ENCODE measurements at regions not wholly inside any gene's neighbourhood (a gene's known extent, or its start where the extent isn't known, plus 50 kb on each side); places are given as distances from the start of the nearest gene placed in this dataset.
"Not testable (repeated sequence)": the region's sequence is repeated elsewhere in the genome, so short reads cannot be mapped to it uniquely, and the experiment has no call there.

DNA sequence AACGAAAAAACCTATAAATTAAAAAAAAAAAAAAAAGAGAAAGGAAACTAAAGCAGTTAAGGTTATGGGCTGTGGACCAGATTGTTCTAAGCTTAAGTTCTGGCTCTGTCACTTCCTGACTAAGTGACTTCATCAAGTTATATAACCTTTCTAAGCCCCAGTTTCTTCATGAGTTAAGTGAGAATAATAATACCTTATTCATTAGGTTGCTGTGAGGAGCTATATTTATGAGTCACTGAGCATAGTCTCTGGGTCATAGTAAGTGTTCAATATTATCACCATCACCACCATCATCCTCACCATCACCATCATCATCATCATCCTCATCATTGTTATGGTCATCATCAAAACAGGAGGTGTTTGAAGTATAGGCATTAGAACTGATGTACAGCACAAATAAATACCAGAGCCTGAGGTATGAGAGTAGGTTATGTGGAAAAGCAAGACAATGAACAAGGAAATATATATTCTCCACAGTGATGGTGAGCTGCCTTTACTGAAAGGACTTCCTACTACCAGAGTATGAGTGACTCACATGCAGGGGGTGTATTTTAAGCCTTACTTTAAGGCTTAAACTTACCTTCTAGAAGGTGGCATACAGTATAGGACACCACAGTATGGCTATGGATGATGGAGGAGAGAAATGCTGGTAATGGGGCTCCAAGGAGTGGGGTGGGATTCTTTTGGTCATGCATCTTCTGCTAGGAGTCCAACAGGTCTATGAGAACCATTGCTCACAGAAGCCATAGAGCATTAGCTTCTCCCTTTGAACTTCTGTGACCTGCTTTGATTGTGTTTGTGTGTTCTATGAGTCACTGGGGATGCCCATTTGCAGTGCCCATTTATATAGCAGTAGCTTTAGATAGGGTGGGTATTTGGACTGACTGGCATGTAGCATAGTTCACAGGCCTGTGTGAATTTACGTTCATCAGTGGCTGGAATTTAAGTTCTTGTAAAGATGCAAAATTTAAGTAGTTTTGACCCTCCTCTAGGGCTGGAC lies 104.4 kb downstream of the KLF5 start:
- ATAC-seq: peak; percentile 30; the same call in 1 of the 3 replicates
- TF ChIP-seq ESRRG (CRISPR knock-in tag; IDR thresholded peaks at IDR 0.05) (no peak), CSRNP3 (CRISPR knock-in tag; IDR thresholded peaks at IDR 0.05) (no peak), SNAI2 (CRISPR knock-in tag; IDR thresholded peaks at IDR 0.05) (no peak), TCF4 (CRISPR knock-in tag; IDR thresholded peaks at IDR 0.05; ENCODE audit: borderline replicate concordance) (no peak), ZFP3 (CRISPR knock-in tag; IDR thresholded peaks at IDR 0.05) (no peak), ISL1 (CRISPR knock-in tag; IDR thresholded peaks at IDR 0.05) (no peak), ZC3H10 (CRISPR knock-in tag; IDR thresholded peaks at IDR 0.05) (no peak), ZFP30 (CRISPR knock-in tag; IDR thresholded peaks at IDR 0.05) (no peak), RARB (CRISPR knock-in tag; IDR thresholded peaks at IDR 0.05) (no peak), PPARA (CRISPR knock-in tag; IDR thresholded peaks at IDR 0.05; ENCODE audit: borderline replicate concordance) (no peak), ZNF70 (CRISPR knock-in tag; IDR thresholded peaks at IDR 0.05) (no peak), OSR1 (CRISPR knock-in tag; IDR thresholded peaks at IDR 0.05) (no peak), POU6F1 (CRISPR knock-in tag; IDR thresholded peaks at IDR 0.05; ENCODE audit: borderline replicate concordance, low read depth) (no peak), ZNF565 (CRISPR knock-in tag; conservative IDR thresholded peaks at IDR 0.05; ENCODE audit: low read depth) (no peak)
- TF ChIP-seq, protein P1, sequence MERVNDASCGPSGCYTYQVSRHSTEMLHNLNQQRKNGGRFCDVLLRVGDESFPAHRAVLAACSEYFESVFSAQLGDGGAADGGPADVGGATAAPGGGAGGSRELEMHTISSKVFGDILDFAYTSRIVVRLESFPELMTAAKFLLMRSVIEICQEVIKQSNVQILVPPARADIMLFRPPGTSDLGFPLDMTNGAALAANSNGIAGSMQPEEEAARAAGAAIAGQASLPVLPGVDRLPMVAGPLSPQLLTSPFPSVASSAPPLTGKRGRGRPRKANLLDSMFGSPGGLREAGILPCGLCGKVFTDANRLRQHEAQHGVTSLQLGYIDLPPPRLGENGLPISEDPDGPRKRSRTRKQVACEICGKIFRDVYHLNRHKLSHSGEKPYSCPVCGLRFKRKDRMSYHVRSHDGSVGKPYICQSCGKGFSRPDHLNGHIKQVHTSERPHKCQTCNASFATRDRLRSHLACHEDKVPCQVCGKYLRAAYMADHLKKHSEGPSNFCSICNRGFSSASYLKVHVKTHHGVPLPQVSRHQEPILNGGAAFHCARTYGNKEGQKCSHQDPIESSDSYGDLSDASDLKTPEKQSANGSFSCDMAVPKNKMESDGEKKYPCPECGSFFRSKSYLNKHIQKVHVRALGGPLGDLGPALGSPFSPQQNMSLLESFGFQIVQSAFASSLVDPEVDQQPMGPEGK (CRISPR knock-in tag; IDR thresholded peaks at IDR 0.05; ENCODE audit: borderline replicate concordance): no peak
- TF ChIP-seq, protein P2, sequence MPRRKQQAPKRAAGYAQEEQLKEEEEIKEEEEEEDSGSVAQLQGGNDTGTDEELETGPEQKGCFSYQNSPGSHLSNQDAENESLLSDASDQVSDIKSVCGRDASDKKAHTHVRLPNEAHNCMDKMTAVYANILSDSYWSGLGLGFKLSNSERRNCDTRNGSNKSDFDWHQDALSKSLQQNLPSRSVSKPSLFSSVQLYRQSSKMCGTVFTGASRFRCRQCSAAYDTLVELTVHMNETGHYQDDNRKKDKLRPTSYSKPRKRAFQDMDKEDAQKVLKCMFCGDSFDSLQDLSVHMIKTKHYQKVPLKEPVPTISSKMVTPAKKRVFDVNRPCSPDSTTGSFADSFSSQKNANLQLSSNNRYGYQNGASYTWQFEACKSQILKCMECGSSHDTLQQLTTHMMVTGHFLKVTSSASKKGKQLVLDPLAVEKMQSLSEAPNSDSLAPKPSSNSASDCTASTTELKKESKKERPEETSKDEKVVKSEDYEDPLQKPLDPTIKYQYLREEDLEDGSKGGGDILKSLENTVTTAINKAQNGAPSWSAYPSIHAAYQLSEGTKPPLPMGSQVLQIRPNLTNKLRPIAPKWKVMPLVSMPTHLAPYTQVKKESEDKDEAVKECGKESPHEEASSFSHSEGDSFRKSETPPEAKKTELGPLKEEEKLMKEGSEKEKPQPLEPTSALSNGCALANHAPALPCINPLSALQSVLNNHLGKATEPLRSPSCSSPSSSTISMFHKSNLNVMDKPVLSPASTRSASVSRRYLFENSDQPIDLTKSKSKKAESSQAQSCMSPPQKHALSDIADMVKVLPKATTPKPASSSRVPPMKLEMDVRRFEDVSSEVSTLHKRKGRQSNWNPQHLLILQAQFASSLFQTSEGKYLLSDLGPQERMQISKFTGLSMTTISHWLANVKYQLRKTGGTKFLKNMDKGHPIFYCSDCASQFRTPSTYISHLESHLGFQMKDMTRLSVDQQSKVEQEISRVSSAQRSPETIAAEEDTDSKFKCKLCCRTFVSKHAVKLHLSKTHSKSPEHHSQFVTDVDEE (CRISPR knock-in tag; IDR thresholded peaks at IDR 0.05): no peak

DNA sequence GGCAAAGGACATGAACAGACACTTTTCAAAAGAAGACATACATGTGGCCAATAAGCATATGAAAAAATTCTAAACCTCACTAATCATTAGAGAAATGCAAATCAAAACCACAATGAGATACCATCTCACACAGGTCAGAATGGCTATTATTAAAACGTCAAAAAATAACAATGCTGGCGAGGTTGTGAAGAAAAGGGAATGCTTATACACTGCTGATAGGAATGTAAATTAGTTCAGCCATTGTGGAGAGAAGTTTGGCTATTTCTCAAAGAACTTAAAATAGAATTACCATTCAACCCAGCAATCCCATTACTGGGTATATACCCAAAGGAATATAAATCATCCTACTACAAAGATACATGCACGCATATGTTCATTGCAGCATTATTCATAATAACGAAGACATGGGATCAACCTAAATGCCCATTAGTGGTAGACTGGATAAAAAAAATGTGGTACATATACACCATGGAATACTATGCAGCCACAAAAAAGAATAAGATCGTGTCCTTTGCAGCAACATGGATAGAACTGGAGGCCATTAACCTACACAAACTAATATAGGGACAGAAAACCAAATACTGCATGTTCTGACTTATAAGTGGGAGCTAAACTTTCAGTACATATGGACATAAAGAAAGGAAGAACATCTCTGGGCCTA lies 101.7 kb downstream of the KLF5 start:
- peak; percentile 77; the same call in 1 of the 2 replicates for TF ChIP-seq ZNF8 (CRISPR knock-in tag; IDR thresholded peaks at IDR 0.05)
- not testable (repeated sequence) for ATAC-seq

DNA sequence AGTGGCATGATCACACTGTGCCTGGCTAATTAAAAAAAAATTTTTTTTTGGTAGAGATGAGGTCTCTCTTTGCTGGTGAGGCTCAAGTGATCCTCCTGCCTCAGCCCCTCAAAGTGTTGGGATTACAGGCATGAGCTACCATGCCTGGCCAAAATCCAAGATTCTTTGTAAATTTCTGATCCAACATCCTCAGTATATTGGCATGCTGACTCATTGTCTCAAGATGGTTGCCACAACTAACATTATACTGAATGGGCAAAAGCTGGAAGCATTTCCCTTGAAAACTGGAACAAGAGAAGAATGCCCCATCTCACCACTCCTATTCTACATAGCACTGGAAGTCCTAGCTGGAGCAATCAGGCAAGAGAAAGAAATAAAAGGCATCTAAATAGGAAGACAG lies 100.0 kb downstream of the KLF5 start:
- peak; percentile 73 for ATAC-seq
- TF ChIP-seq, protein P1 (CRISPR knock-in tag; IDR thresholded peaks at IDR 0.05; ENCODE audit: borderline replicate concordance): no peak
- TF ChIP-seq OSR1 (CRISPR knock-in tag; IDR thresholded peaks at IDR 0.05): no peak
- no peak for TF ChIP-seq CSRNP3 (CRISPR knock-in tag; IDR thresholded peaks at IDR 0.05)
- TF ChIP-seq CSDC2 (CRISPR knock-in tag; IDR thresholded peaks at IDR 0.05): no peak
- TF ChIP-seq, protein P2 (CRISPR knock-in tag; IDR thresholded peaks at IDR 0.05): no peak
